ENCODE measurements at regions not wholly inside any gene's neighbourhood (a gene's known extent, or its start where the extent isn't known, plus 50 kb on each side); places are given as distances from the start of the nearest gene placed in this dataset.

DNA sequence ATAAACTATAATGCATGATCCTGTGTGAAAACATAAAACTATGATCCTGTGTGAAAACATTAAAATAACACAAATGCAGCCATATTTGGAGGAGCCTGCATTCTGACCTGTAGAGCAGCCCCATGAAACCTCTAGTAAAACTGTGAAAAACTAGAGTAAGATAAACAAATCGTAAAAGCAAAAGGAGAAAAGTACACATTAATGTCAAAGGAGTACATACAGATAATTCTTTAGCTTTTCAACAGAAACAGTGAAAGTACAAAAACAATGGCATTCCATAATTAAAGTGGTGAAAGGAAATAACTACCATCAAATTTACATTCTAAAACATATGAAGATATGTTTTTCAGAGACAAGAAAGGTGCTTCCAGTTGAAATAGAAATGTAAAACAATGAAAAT is 1267.2 kb downstream of the SLITRK1 start:
- Histone ChIP-seq H3K79me2 (ENCODE audit: control insufficient read depth, insufficient read depth, low read length) (no peaks in the 10 kb centered on the region), H4K20me1 (ENCODE audit: control insufficient read depth, insufficient read depth, low read length, poor library complexity, severe bottlenecking) (no peaks in the 10 kb centered on the region), H3K4me2 (replicated peaks; ENCODE audit: low read depth, low read length, poor library complexity, severe bottlenecking) (no peak overlapping the region), H3K4me1 (ENCODE audit: control insufficient read depth in 2 of 2, insufficient read depth in 2 of 2, low read length in 2 of 2) (no peaks in the 10 kb centered on the region), H3K27ac (ENCODE audit: low read length in 2 of 2) (no peak overlapping the region), H3K36me3 (replicated peaks in 1 of 2; ENCODE audit: control extremely low read depth in 1 of 2, control insufficient read depth in 1 of 2, extremely low read depth in 1 of 2, insufficient read depth in 2 of 2, low read length in 1 of 2) (no peaks in the 10 kb centered on the region), H2AFZ (ENCODE audit: insufficient read depth, low read depth, low read length, poor library complexity, severe bottlenecking) (no peak overlapping the region), H3K4me3 (ENCODE audit: control extremely low read depth in 1 of 5, extremely low read depth in 1 of 5, insufficient read depth in 1 of 5, low read depth in 2 of 5, low read length in 4 of 5) (no peak overlapping the region), H3K9ac (ENCODE audit: low read length) (no peak overlapping the region), H3K9me3 (ENCODE audit: control extremely low read depth in 1 of 3, control insufficient read depth in 2 of 3, insufficient read depth in 1 of 3, low read length in 2 of 3) (no peaks in the 10 kb centered on the region), H3K27me3 (replicated peaks in 1 of 4; ENCODE audit: control extremely low read depth in 1 of 4, control insufficient read depth in 3 of 4, insufficient read depth in 4 of 4, low read length in 3 of 4) (no peaks in the 10 kb centered on the region)
- no peaks in the 10 kb centered on the region for H3K27me3 Mint-ChIP-seq
- no CpG with 5 or more reads among the region's 1 CpG for WGBS (ENCODE audit: insufficient coverage)
- no peak overlapping the region for H3K27ac Mint-ChIP-seq
- CTCF ChIA-PET = no interaction called here
- intact Hi-C loops (cut with micrococcal nuclease) = no loop called here
- ATAC-seq (ENCODE audit: low read depth) = no peak
- H3K4me1 Mint-ChIP-seq = no peaks in the 10 kb centered on the region
- no peak for DNase-seq
- no peak overlapping the region for H3K4me3 Mint-ChIP-seq
- H3K9me3 Mint-ChIP-seq (ENCODE audit: insufficient read depth) = peaks cover 3% of the 10 kb centered on the region
- POLR2A ChIA-PET = no interaction called here
- no peak for TF ChIP-seq EZH2 (IDR thresholded peaks at IDR 0.05; ENCODE audit: borderline replicate concordance, insufficient read depth, low read depth, low read length, poor library complexity, severe bottlenecking)
- TF ChIP-seq, protein P1, sequence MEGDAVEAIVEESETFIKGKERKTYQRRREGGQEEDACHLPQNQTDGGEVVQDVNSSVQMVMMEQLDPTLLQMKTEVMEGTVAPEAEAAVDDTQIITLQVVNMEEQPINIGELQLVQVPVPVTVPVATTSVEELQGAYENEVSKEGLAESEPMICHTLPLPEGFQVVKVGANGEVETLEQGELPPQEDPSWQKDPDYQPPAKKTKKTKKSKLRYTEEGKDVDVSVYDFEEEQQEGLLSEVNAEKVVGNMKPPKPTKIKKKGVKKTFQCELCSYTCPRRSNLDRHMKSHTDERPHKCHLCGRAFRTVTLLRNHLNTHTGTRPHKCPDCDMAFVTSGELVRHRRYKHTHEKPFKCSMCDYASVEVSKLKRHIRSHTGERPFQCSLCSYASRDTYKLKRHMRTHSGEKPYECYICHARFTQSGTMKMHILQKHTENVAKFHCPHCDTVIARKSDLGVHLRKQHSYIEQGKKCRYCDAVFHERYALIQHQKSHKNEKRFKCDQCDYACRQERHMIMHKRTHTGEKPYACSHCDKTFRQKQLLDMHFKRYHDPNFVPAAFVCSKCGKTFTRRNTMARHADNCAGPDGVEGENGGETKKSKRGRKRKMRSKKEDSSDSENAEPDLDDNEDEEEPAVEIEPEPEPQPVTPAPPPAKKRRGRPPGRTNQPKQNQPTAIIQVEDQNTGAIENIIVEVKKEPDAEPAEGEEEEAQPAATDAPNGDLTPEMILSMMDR (IDR thresholded peaks at IDR 0.05) = no peak

DNA sequence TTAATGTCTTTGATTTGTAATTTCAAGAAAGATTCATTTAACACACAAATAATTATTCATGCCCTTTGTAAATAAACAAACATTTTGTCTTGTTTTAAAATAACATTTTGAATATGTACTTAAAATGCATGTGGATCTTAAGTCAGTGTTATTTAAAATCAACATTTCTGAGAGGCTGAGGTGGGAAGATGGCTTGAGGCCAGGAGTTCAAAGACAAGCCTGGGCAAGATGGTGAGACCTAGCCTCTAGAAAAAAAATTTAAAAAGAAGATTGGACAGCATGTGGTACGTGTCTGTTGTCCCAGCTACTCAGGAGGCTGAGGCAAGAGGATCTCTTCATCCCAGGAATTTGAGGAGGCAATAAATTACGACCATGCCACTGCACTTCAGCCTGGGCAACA is 1268.2 kb downstream of the SLITRK1 start:
- WGBS (ENCODE audit: insufficient coverage) = 92% methylated on average over 1 of the region's 2 CpGs
- Mint-ChIP-seq H3K4me3 (no peak overlapping the region), H3K4me1 (no peaks in the 10 kb centered on the region), H3K9me3 (ENCODE audit: insufficient read depth) (peaks cover 3% of the 10 kb centered on the region), H3K27me3 (no peaks in the 10 kb centered on the region), H3K27ac (no peak overlapping the region)
- Histone ChIP-seq H3K4me2 (replicated peaks; ENCODE audit: low read depth, low read length, poor library complexity, severe bottlenecking) (no peak overlapping the region), H3K9me3 (ENCODE audit: control extremely low read depth in 1 of 3, control insufficient read depth in 2 of 3, insufficient read depth in 1 of 3, low read length in 2 of 3) (no peaks in the 10 kb centered on the region), H3K4me1 (ENCODE audit: control insufficient read depth in 2 of 2, insufficient read depth in 2 of 2, low read length in 2 of 2) (no peaks in the 10 kb centered on the region), H3K36me3 (replicated peaks in 1 of 2; ENCODE audit: control extremely low read depth in 1 of 2, control insufficient read depth in 1 of 2, extremely low read depth in 1 of 2, insufficient read depth in 2 of 2, low read length in 1 of 2) (no peaks in the 10 kb centered on the region), H4K20me1 (ENCODE audit: control insufficient read depth, insufficient read depth, low read length, poor library complexity, severe bottlenecking) (no peaks in the 10 kb centered on the region), H2AFZ (ENCODE audit: insufficient read depth, low read depth, low read length, poor library complexity, severe bottlenecking) (no peak overlapping the region), H3K9ac (ENCODE audit: low read length) (no peak overlapping the region), H3K27me3 (replicated peaks in 1 of 4; ENCODE audit: control extremely low read depth in 1 of 4, control insufficient read depth in 3 of 4, insufficient read depth in 4 of 4, low read length in 3 of 4) (no peaks in the 10 kb centered on the region), H3K27ac (ENCODE audit: low read length in 2 of 2) (no peak overlapping the region), H3K79me2 (ENCODE audit: control insufficient read depth, insufficient read depth, low read length) (no peaks in the 10 kb centered on the region), H3K4me3 (ENCODE audit: control extremely low read depth in 1 of 5, extremely low read depth in 1 of 5, insufficient read depth in 1 of 5, low read depth in 2 of 5, low read length in 4 of 5) (no peak overlapping the region)
- no peak for TF ChIP-seq EZH2 (IDR thresholded peaks at IDR 0.05; ENCODE audit: borderline replicate concordance, insufficient read depth, low read depth, low read length, poor library complexity, severe bottlenecking)
- TF ChIP-seq, protein P1 (IDR thresholded peaks at IDR 0.05) = no peak
- ChIA-PET CTCF (no interaction called here), POLR2A (no interaction called here)
- no peak for DNase-seq
- intact Hi-C loops (cut with micrococcal nuclease) = no loop called here
- no peak for ATAC-seq (ENCODE audit: low read depth)
